ENCODE measurements at regions not wholly inside any gene's neighbourhood (a gene's known extent, or its start where the extent isn't known, plus 50 kb on each side); places are given as distances from the start of the nearest gene placed in this dataset.
A peak's percentile ranks its signal among the peaks of the same experiment; 100 is the strongest.

GRCh38 chrX:42725196-42725595, 52.8 kb downstream of the PPP1R2C start:
- FAIRE-seq: peak; percentile 31

GRCh38 chrX:42720209-42720608, 57.8 kb downstream of the PPP1R2C start:
- FAIRE-seq: no peak

- no peak for FAIRE-seq
Measured at GRCh38 chrX:42715701-42716262, 62.2 kb downstream of the PPP1R2C start.

GRCh38 chrX:42714981-42715700, 62.8 kb downstream of the PPP1R2C start:
- no peak for FAIRE-seq

GRCh38 chrX:42710452-42710851, 67.5 kb downstream of the PPP1R2C start:
- no peak for FAIRE-seq

- FAIRE-seq: peak; percentile 33
Measured at GRCh38 chrX:42708222-42708621, 69.7 kb downstream of the PPP1R2C start.

- peak; percentile 89 for FAIRE-seq
Measured at GRCh38 chrX:42707742-42708141, 70.2 kb downstream of the PPP1R2C start.

GRCh38 chrX:42704454-42704853, 73.5 kb downstream of the PPP1R2C start:
- no peak for FAIRE-seq

- FAIRE-seq: no peak
Measured at GRCh38 chrX:42697544-42697943, 80.4 kb downstream of the PPP1R2C start.

- FAIRE-seq: no peak
Measured at GRCh38 chrX:42696536-42697124, 81.3 kb downstream of the PPP1R2C start.

- no peak for FAIRE-seq
Measured at GRCh38 chrX:42695800-42696358, 82.1 kb downstream of the PPP1R2C start.

GRCh38 chrX:42694260-42694815, 83.6 kb downstream of the PPP1R2C start:
- no peak for FAIRE-seq

- FAIRE-seq: no peak
Measured at GRCh38 chrX:42691196-42691595, 86.8 kb downstream of the PPP1R2C start.

GRCh38 chrX:42686706-42687105, 91.3 kb downstream of the PPP1R2C start:
- FAIRE-seq: no peak

GRCh38 chrX:42686296-42686695, 91.7 kb downstream of the PPP1R2C start:
- no peak for FAIRE-seq

GRCh38 chrX:42684065-42684464, 93.9 kb downstream of the PPP1R2C start:
- FAIRE-seq: no peak

GRCh38 chrX:42680666-42681065, 97.3 kb downstream of the PPP1R2C start:
- FAIRE-seq: no peak

GRCh38 chrX:42678133-42678532, 99.8 kb downstream of the PPP1R2C start:
- FAIRE-seq: no peak

GRCh38 chrX:42673301-42673810, 104.6 kb downstream of the PPP1R2C start:
- FAIRE-seq: no peak

- FAIRE-seq: peak; percentile 18
Measured at GRCh38 chrX:42664680-42665079, 113.3 kb downstream of the PPP1R2C start.

GRCh38 chrX:42628471-42628870, 149.5 kb downstream of the PPP1R2C start:
- no peak for FAIRE-seq

GRCh38 chrX:42627891-42628290, 150.1 kb downstream of the PPP1R2C start:
- FAIRE-seq: no peak

GRCh38 chrX:42624524-42624923, 153.4 kb downstream of the PPP1R2C start:
- FAIRE-seq: no peak
